ENCODE measurements at regions not wholly inside any gene's neighbourhood (a gene's known extent, or its start where the extent isn't known, plus 50 kb on each side); places are given as distances from the start of the nearest gene placed in this dataset.

GRCh38 chr1:228871314-228872061 is 136.2 kb downstream of the RHOU start:
- H3K36me3 ChIP-seq: no peaks in the 10 kb centered on the region
- H3K9me3 ChIP-seq: no peaks in the 10 kb centered on the region
- H3K4me3 ChIP-seq: no peak overlapping the region
- no peak for TF ChIP-seq CTCF (IDR thresholded peaks at IDR 0.05)
- H3K27me3 ChIP-seq: no peaks in the 10 kb centered on the region
- H3K4me1 ChIP-seq: no peaks in the 10 kb centered on the region
- H3K27ac ChIP-seq: no peak overlapping the region
- no peak for DNase-seq (ENCODE audit: low spot score)

GRCh38 chr1:228872080-228872479 is 136.8 kb downstream of the RHOU start:
- no peak for DNase-seq (ENCODE audit: low spot score)
- no peaks in the 10 kb centered on the region for H3K4me1 ChIP-seq
- no peak for TF ChIP-seq CTCF (IDR thresholded peaks at IDR 0.05)
- H3K9me3 ChIP-seq: no peaks in the 10 kb centered on the region
- H3K27me3 ChIP-seq: no peaks in the 10 kb centered on the region
- H3K4me3 ChIP-seq: no peak overlapping the region
- no peaks in the 10 kb centered on the region for H3K36me3 ChIP-seq
- no peak overlapping the region for H3K27ac ChIP-seq

GRCh38 chr1:228873709-228874108 is 138.4 kb downstream of the RHOU start:
- Histone ChIP-seq H3K27me3 (no peaks in the 10 kb centered on the region), H3K9me3 (no peaks in the 10 kb centered on the region), H3K4me3 (no peak overlapping the region), H3K27ac (no peak overlapping the region), H3K4me1 (no peaks in the 10 kb centered on the region), H3K36me3 (no peaks in the 10 kb centered on the region)
- TF ChIP-seq CTCF (IDR thresholded peaks at IDR 0.05): no peak
- DNase-seq (ENCODE audit: low spot score): no peak

- Histone ChIP-seq H3K9me3 (no peaks in the 10 kb centered on the region), H3K4me3 (no peak overlapping the region), H3K36me3 (no peaks in the 10 kb centered on the region), H3K4me1 (no peaks in the 10 kb centered on the region), H3K27ac (no peak overlapping the region), H3K27me3 (no peaks in the 10 kb centered on the region)
- no peak for DNase-seq (ENCODE audit: low spot score)
- no peak for TF ChIP-seq CTCF (IDR thresholded peaks at IDR 0.05)
Measured at GRCh38 chr1:228875741-228876140, 140.5 kb downstream of the RHOU start.

- Histone ChIP-seq H3K4me1 (no peaks in the 10 kb centered on the region), H3K27me3 (no peaks in the 10 kb centered on the region), H3K27ac (no peak overlapping the region), H3K36me3 (no peaks in the 10 kb centered on the region), H3K4me3 (no peak overlapping the region), H3K9me3 (no peaks in the 10 kb centered on the region)
- DNase-seq (ENCODE audit: low spot score): no peak
- TF ChIP-seq CTCF (IDR thresholded peaks at IDR 0.05): no peak
Measured at GRCh38 chr1:228876187-228876586, 140.9 kb downstream of the RHOU start.

- DNase-seq (ENCODE audit: low spot score): no peak
- no peaks in the 10 kb centered on the region for H3K27me3 ChIP-seq
- no peaks in the 10 kb centered on the region for H3K36me3 ChIP-seq
- H3K4me1 ChIP-seq: no peaks in the 10 kb centered on the region
- no peak for TF ChIP-seq CTCF (IDR thresholded peaks at IDR 0.05)
- no peaks in the 10 kb centered on the region for H3K9me3 ChIP-seq
- H3K4me3 ChIP-seq: no peak overlapping the region
- no peak overlapping the region for H3K27ac ChIP-seq
Measured at GRCh38 chr1:228879164-228879563, 143.9 kb downstream of the RHOU start.
